ENCODE measurements at regions not wholly inside any gene's neighbourhood (a gene's known extent, or its start where the extent isn't known, plus 50 kb on each side); places are given as distances from the start of the nearest gene placed in this dataset.
"Not testable (repeated sequence)": the region's sequence is repeated elsewhere in the genome, so short reads cannot be mapped to it uniquely, and the experiment has no call there.

GRCh38 chr7:65549589-65550443 lies 176.2 kb downstream of the ZNF92 start:
- H4K20me1 ChIP-seq (ENCODE audit: low read length); H3K4me1 ChIP-seq (ENCODE audit: insufficient read depth, low read length); H3K9ac ChIP-seq (ENCODE audit: low read length); H3K9me3 ChIP-seq (ENCODE audit: low read length); DNase-seq; H3K9me2 ChIP-seq (replicated peaks; ENCODE audit: low read length); H3K27ac ChIP-seq (ENCODE audit: low read length); H3K27me3 ChIP-seq (ENCODE audit: low read length); H3K36me3 ChIP-seq (ENCODE audit: low read depth, low read length); BruUV-seq (replicated peaks); POLR2A ChIA-PET (ENCODE audit: unreplicated experiment); CTCF ChIA-PET; H3K79me2 ChIP-seq (ENCODE audit: low read length); ATAC-seq; H3F3A ChIP-seq (ENCODE audit: low read length, unreplicated experiment); H3K4me2 ChIP-seq (ENCODE audit: low read length); intact Hi-C loops (cut with micrococcal nuclease); H2AFZ ChIP-seq (ENCODE audit: low read length); H3K4me3 ChIP-seq (ENCODE audit: low read length): not testable (repeated sequence)

- ATAC-seq; BruUV-seq (replicated peaks); H3K4me3 ChIP-seq (ENCODE audit: low read length); H3K4me2 ChIP-seq (ENCODE audit: low read length); H2AFZ ChIP-seq (ENCODE audit: low read length); H3F3A ChIP-seq (ENCODE audit: low read length, unreplicated experiment); POLR2A ChIA-PET (ENCODE audit: unreplicated experiment); intact Hi-C loops (cut with micrococcal nuclease); H3K27me3 ChIP-seq (ENCODE audit: low read length); H3K36me3 ChIP-seq (ENCODE audit: low read depth, low read length); H3K9ac ChIP-seq (ENCODE audit: low read length); CTCF ChIA-PET; H3K9me2 ChIP-seq (replicated peaks; ENCODE audit: low read length); DNase-seq; H3K27ac ChIP-seq (ENCODE audit: low read length); H3K79me2 ChIP-seq (ENCODE audit: low read length); H3K4me1 ChIP-seq (ENCODE audit: insufficient read depth, low read length); H4K20me1 ChIP-seq (ENCODE audit: low read length); H3K9me3 ChIP-seq (ENCODE audit: low read length): not testable (repeated sequence)
These were observed 176.8 kb downstream of the ZNF92 start for GRCh38 chr7:65550444-65550809.

GRCh38 chr7:65551042-65551441 lies 177.4 kb downstream of the ZNF92 start:
- H3K27ac ChIP-seq (ENCODE audit: low read length); H3K9me3 ChIP-seq (ENCODE audit: low read length); BruUV-seq (replicated peaks); H3K79me2 ChIP-seq (ENCODE audit: low read length); H3K4me3 ChIP-seq (ENCODE audit: low read length); H3K27me3 ChIP-seq (ENCODE audit: low read length); H2AFZ ChIP-seq (ENCODE audit: low read length); H3K4me2 ChIP-seq (ENCODE audit: low read length); CTCF ChIA-PET; intact Hi-C loops (cut with micrococcal nuclease); H3K9me2 ChIP-seq (replicated peaks; ENCODE audit: low read length); H4K20me1 ChIP-seq (ENCODE audit: low read length); H3K9ac ChIP-seq (ENCODE audit: low read length); H3K4me1 ChIP-seq (ENCODE audit: insufficient read depth, low read length); ATAC-seq; H3F3A ChIP-seq (ENCODE audit: low read length, unreplicated experiment); H3K36me3 ChIP-seq (ENCODE audit: low read depth, low read length); DNase-seq; POLR2A ChIA-PET (ENCODE audit: unreplicated experiment): not testable (repeated sequence)

- H3K9ac ChIP-seq (ENCODE audit: low read length); H3K27me3 ChIP-seq (ENCODE audit: low read length); DNase-seq; H3K4me3 ChIP-seq (ENCODE audit: low read length); H2AFZ ChIP-seq (ENCODE audit: low read length); POLR2A ChIA-PET (ENCODE audit: unreplicated experiment); BruUV-seq (replicated peaks); H3K36me3 ChIP-seq (ENCODE audit: low read depth, low read length); CTCF ChIA-PET; intact Hi-C loops (cut with micrococcal nuclease); H3K4me1 ChIP-seq (ENCODE audit: insufficient read depth, low read length); H3K9me3 ChIP-seq (ENCODE audit: low read length); H3K27ac ChIP-seq (ENCODE audit: low read length); H3F3A ChIP-seq (ENCODE audit: low read length, unreplicated experiment); H4K20me1 ChIP-seq (ENCODE audit: low read length); H3K79me2 ChIP-seq (ENCODE audit: low read length); H3K9me2 ChIP-seq (replicated peaks; ENCODE audit: low read length); H3K4me2 ChIP-seq (ENCODE audit: low read length): not testable (repeated sequence)
- peak; percentile 50 for ATAC-seq
These were observed 181.2 kb downstream of the ZNF92 start for GRCh38 chr7:65554553-65555476.

GRCh38 chr7:65558584-65558983 lies 184.9 kb downstream of the ZNF92 start:
- ATAC-seq; H3K4me2 ChIP-seq (ENCODE audit: low read length); H2AFZ ChIP-seq (ENCODE audit: low read length); H3K36me3 ChIP-seq (ENCODE audit: low read depth, low read length); H3F3A ChIP-seq (ENCODE audit: low read length, unreplicated experiment); H3K4me3 ChIP-seq (ENCODE audit: low read length); POLR2A ChIA-PET (ENCODE audit: unreplicated experiment); CTCF ChIA-PET; intact Hi-C loops (cut with micrococcal nuclease); H4K20me1 ChIP-seq (ENCODE audit: low read length); H3K9me2 ChIP-seq (replicated peaks; ENCODE audit: low read length); H3K4me1 ChIP-seq (ENCODE audit: insufficient read depth, low read length); H3K27ac ChIP-seq (ENCODE audit: low read length); H3K79me2 ChIP-seq (ENCODE audit: low read length); H3K27me3 ChIP-seq (ENCODE audit: low read length); H3K9me3 ChIP-seq (ENCODE audit: low read length); H3K9ac ChIP-seq (ENCODE audit: low read length); BruUV-seq (replicated peaks): not testable (repeated sequence)
- DNase-seq, result peak; percentile 1

- H3K79me2 ChIP-seq (ENCODE audit: low read length); H3K9ac ChIP-seq (ENCODE audit: low read length); H4K20me1 ChIP-seq (ENCODE audit: low read length); H3K9me2 ChIP-seq (replicated peaks; ENCODE audit: low read length); H3F3A ChIP-seq (ENCODE audit: low read length, unreplicated experiment); intact Hi-C loops (cut with micrococcal nuclease); H3K4me3 ChIP-seq (ENCODE audit: low read length); H3K27ac ChIP-seq (ENCODE audit: low read length); H3K36me3 ChIP-seq (ENCODE audit: low read depth, low read length); BruUV-seq (replicated peaks); H3K4me1 ChIP-seq (ENCODE audit: insufficient read depth, low read length); POLR2A ChIA-PET (ENCODE audit: unreplicated experiment); H3K4me2 ChIP-seq (ENCODE audit: low read length); CTCF ChIA-PET; DNase-seq; H2AFZ ChIP-seq (ENCODE audit: low read length); H3K9me3 ChIP-seq (ENCODE audit: low read length); H3K27me3 ChIP-seq (ENCODE audit: low read length): not testable (repeated sequence)
- peak; percentile 9; the same call in 1 of the 2 replicates for ATAC-seq
These were observed 188.2 kb downstream of the ZNF92 start for GRCh38 chr7:65561786-65562372.
